Endodermal cell (in vitro differentiated cells): ENCODE measurements at regions not wholly inside any gene's neighbourhood (a gene's known extent, or its start where the extent isn't known, plus 50 kb on each side); places are given as distances from the start of the nearest gene placed in this dataset.
"Not testable (repeated sequence)": the region's sequence is repeated elsewhere in the genome, so short reads cannot be mapped to it uniquely, and the experiment has no call there.

ENCODE experiments used
- DNase-seq: peaks from one replicate; pipeline ENCODE4 v3.0.0-alpha.2; 2017
- H3K27ac ChIP-seq: 2 replicates; pipeline ENCODE4 v1.5.1; 2013; ENCODE audit warnings: mild to moderate bottlenecking, low read depth, low read length, moderate library complexity
- H3K27me3 ChIP-seq: 2 replicates; pipeline ENCODE4 v1.6.1; 2013; ENCODE audit warnings: mild to moderate bottlenecking, low read length, moderate library complexity; ENCODE audit not compliant: insufficient read depth, control insufficient read depth, poor library complexity, severe bottlenecking
- H3K36me3 ChIP-seq: 2 replicates; pipeline ENCODE4 v1.7.0; 2013; ENCODE audit warnings: mild to moderate bottlenecking, low read length, moderate library complexity; ENCODE audit not compliant: control insufficient read depth, insufficient read depth
- H3K4me1 ChIP-seq: one replicate; pipeline ENCODE4 v1.7.0; 2013; ENCODE audit warnings: low read length; ENCODE audit not compliant: control insufficient read depth, insufficient read depth
- H3K4me3 ChIP-seq: 2 replicates; pipeline ENCODE4 v1.5.1; 2013; ENCODE audit warnings: mild to moderate bottlenecking, low read length, moderate library complexity
- H3K9ac ChIP-seq: 2 replicates; pipeline ENCODE4 v1.6.1; 2013; ENCODE audit warnings: mild to moderate bottlenecking, low read length, moderate library complexity; ENCODE audit not compliant: poor library complexity, severe bottlenecking; ENCODE audit errors: extremely low read depth
- H3K9me3 ChIP-seq: 2 replicates; pipeline ENCODE4 v1.6.1; 2013; ENCODE audit warnings: mild to moderate bottlenecking, low read length, moderate library complexity; ENCODE audit not compliant: control insufficient read depth
- H3K27ac Mint-ChIP-seq: 2 replicates; pipeline ENCODE4 v1.8.0; 2020; ENCODE audit warnings: mixed read lengths
- H3K27me3 Mint-ChIP-seq: 2 replicates; pipeline ENCODE4 v1.8.0; 2021; ENCODE audit warnings: mild to moderate bottlenecking, mixed read lengths; ENCODE audit not compliant: insufficient read depth
- H3K36me3 Mint-ChIP-seq: 2 replicates; pipeline ENCODE4 v1.8.0; 2020; ENCODE audit warnings: low read depth, mixed read lengths
- H3K4me1 Mint-ChIP-seq: 2 replicates; pipeline ENCODE4 v1.8.0; 2020; ENCODE audit warnings: mixed read lengths
- H3K4me3 Mint-ChIP-seq: 2 replicates; pipeline ENCODE4 v1.8.0; 2020; ENCODE audit warnings: mild to moderate bottlenecking, moderate library complexity, mixed read lengths
- H3K9me3 Mint-ChIP-seq: 2 replicates; pipeline ENCODE4 v1.8.0; 2020; ENCODE audit warnings: mild to moderate bottlenecking, mixed read lengths
- WGBS, 2 experiments: methylation state at CpG; one replicate each; pipeline versions ENCODE4 v1.1.5 to v1.1.7; 2013; ENCODE audit warnings: missing lambda C conversion rate in 2 of 2, mixed read lengths in 1 of 2; ENCODE audit not compliant: insufficient coverage in 1 of 2, insufficient read length in 1 of 2; 5-methylcytosine and 5-hydroxymethylcytosine counted together
- TF ChIP-seq, protein P1 (sequence below): fragments of 200-600 bp; sonication (generic); conservative IDR thresholded peaks from 2 replicates; pipeline ENCODE4 v1.5.0; 2021; ENCODE audit warnings: antibody characterized with exemption, mild to moderate bottlenecking

DNA sequence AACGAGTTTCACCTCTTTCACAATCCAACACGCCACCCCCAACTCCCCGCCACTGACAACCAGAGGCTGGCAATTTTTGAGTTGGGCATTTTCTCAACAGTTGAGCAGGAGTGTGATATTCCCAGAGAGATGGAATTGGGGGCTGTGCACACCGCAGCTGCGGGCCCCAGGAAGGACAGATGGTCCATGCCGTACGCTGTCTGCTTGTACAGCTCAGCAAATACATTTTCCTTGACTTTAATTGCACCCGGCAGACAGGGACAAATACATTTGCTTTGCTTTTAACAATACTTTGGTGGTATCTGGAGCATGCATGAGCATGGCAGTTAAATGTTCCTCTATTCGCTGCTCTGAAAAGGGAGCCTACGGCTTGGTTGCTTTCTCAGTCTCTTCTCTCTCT, 354.2 kb upstream of the DPP6 start:
- Mint-ChIP-seq H3K9me3 (peaks cover 91% of the 10 kb centered on the region), H3K4me1 (no peaks in the 10 kb centered on the region), H3K27ac (no peak overlapping the region), H3K4me3 (no peak overlapping the region), H3K36me3 (no peaks in the 10 kb centered on the region), H3K27me3 (no peaks in the 10 kb centered on the region)
- Histone ChIP-seq H3K27ac (no peak overlapping the region), H3K36me3 (no peaks in the 10 kb centered on the region), H3K27me3 (no peaks in the 10 kb centered on the region), H3K9ac (no peak overlapping the region), H3K4me1 (no peaks in the 10 kb centered on the region), H3K9me3 (peaks cover 80% of the 10 kb centered on the region), H3K4me3 (no peak overlapping the region)
- TF ChIP-seq, protein P1, sequence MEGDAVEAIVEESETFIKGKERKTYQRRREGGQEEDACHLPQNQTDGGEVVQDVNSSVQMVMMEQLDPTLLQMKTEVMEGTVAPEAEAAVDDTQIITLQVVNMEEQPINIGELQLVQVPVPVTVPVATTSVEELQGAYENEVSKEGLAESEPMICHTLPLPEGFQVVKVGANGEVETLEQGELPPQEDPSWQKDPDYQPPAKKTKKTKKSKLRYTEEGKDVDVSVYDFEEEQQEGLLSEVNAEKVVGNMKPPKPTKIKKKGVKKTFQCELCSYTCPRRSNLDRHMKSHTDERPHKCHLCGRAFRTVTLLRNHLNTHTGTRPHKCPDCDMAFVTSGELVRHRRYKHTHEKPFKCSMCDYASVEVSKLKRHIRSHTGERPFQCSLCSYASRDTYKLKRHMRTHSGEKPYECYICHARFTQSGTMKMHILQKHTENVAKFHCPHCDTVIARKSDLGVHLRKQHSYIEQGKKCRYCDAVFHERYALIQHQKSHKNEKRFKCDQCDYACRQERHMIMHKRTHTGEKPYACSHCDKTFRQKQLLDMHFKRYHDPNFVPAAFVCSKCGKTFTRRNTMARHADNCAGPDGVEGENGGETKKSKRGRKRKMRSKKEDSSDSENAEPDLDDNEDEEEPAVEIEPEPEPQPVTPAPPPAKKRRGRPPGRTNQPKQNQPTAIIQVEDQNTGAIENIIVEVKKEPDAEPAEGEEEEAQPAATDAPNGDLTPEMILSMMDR = no peak
- no peak for DNase-seq
- 84% methylated on average over 7 to 9 of the region's 10 CpGs for WGBS, 2 experiments

DNA sequence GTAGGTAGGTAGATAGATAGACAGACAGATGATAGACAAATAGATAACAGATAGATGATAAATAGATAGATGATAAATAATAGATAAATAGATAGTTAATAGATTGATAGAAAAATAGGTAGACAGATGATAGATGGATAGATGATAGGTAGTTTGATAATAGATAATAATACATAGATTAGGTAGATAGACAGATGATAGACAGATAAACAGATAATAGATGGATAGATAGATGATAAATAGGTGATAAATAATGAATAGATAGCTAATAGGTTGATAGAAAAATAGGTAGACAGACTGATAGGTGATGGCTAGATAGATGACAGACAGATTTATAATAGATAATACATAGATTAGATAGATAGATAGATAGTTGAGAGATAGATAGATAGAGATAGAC, 350.5 kb upstream of the DPP6 start:
- Histone ChIP-seq H3K9ac (no peak overlapping the region), H3K4me3 (no peak overlapping the region), H3K9me3 (peaks cover 76% of the 10 kb centered on the region), H3K4me1 (no peaks in the 10 kb centered on the region), H3K27ac (no peak overlapping the region), H3K27me3 (no peaks in the 10 kb centered on the region), H3K36me3 (no peaks in the 10 kb centered on the region)
- Mint-ChIP-seq H3K4me3 (no peak overlapping the region), H3K27me3 (no peaks in the 10 kb centered on the region), H3K9me3 (peaks cover 81% of the 10 kb centered on the region), H3K27ac (no peak overlapping the region), H3K36me3 (no peaks in the 10 kb centered on the region), H3K4me1 (no peaks in the 10 kb centered on the region)
- DNase-seq = no peak
- TF ChIP-seq, protein P1 = no peak

DNA sequence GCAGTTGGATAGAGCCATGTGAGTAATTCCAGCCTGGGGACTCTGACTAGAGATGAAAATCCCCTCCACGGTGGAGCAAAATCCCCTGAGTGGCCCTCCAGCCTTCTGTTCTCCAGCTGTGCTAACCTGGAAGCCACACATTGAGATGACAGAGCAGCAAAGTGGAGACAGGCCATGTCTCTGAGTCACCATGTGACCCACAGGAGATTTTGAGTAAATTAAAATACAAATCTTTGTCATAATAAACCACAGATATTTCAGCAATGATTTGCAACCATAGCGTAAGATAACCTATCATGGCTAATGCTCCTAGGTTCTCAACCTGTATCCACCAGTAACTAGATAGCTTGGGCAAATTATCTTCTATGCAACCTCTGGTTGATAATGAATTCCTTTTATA, 328.3 kb upstream of the DPP6 start:
- H3K4me3 Mint-ChIP-seq, DNase-seq, H3K4me1 ChIP-seq, H3K36me3 ChIP-seq, H3K9me3 ChIP-seq, H3K27ac Mint-ChIP-seq, H3K27me3 Mint-ChIP-seq, H3K36me3 Mint-ChIP-seq, H3K9ac ChIP-seq, H3K4me3 ChIP-seq, H3K4me1 Mint-ChIP-seq, H3K27ac ChIP-seq, H3K27me3 ChIP-seq: not testable (repeated sequence)
- 59% methylated on average over 1 of the region's 2 CpGs; no CpG with 5 or more reads in 1 of the 2 experiments for WGBS, 2 experiments
- peaks cover 60% of the 10 kb centered on the region for H3K9me3 Mint-ChIP-seq

DNA sequence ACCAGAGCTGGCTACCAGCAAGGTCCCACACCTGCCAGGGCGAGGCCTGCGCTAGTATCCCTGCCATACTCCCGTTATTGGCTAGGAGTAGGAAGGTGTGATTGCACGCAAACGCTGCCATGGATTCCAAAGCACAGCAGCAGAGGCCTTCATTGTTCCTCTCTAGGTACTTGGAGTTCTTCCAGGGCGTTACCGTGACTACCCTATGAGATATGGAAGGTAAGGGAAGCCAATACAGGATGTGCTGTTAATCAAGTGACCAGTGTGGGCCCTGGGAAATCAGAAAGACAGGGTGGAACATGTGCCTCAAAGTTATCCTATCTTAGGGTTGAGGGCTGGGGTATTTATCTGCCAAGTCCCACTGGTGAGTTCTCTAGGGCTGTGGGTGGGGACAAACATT, 320.7 kb upstream of the DPP6 start:
- H3K27ac ChIP-seq, H3K4me1 ChIP-seq, H3K4me1 Mint-ChIP-seq, H3K27me3 Mint-ChIP-seq, H3K36me3 ChIP-seq, H3K9ac ChIP-seq, H3K27me3 ChIP-seq, H3K4me3 Mint-ChIP-seq, H3K4me3 ChIP-seq, DNase-seq, H3K27ac Mint-ChIP-seq, H3K36me3 Mint-ChIP-seq: not testable (repeated sequence)
- peaks cover 22% of the 10 kb centered on the region for H3K9me3 ChIP-seq
- H3K9me3 Mint-ChIP-seq = peaks cover 58% of the 10 kb centered on the region
- 91% methylated on average over 6 of the region's 7 CpGs; no CpG with 5 or more reads in 1 of the 2 experiments for WGBS, 2 experiments

DNA sequence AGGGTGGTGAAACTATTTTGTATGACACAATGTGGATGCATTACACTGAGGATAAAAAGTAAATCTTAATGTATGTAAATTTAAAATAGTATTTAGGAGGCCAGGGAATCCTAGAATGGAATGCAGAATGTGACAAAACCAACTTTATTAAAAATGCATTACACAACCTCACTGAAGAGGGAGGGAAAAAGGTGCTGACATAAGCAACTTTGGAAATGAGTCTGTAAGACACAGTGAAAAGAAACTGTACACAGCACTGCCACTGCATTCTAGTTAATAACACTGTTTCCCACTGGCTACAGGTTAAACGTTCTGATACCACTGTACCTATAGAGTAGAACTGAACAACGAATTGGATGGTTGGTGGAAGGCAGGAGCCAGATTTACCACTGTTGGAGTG, 308.8 kb upstream of the DPP6 start:
- not testable (repeated sequence) for H3K4me1 Mint-ChIP-seq, H3K27ac ChIP-seq, H3K9ac ChIP-seq, H3K9me3 ChIP-seq, H3K27me3 ChIP-seq, H3K4me3 Mint-ChIP-seq, H3K27ac Mint-ChIP-seq, H3K27me3 Mint-ChIP-seq, H3K36me3 ChIP-seq, H3K4me3 ChIP-seq, H3K36me3 Mint-ChIP-seq, DNase-seq, H3K4me1 ChIP-seq
- 43% methylated on average over 2 of the region's 2 CpGs; no CpG with 5 or more reads in 1 of the 2 experiments for WGBS, 2 experiments
- peaks cover 64% of the 10 kb centered on the region for H3K9me3 Mint-ChIP-seq

DNA sequence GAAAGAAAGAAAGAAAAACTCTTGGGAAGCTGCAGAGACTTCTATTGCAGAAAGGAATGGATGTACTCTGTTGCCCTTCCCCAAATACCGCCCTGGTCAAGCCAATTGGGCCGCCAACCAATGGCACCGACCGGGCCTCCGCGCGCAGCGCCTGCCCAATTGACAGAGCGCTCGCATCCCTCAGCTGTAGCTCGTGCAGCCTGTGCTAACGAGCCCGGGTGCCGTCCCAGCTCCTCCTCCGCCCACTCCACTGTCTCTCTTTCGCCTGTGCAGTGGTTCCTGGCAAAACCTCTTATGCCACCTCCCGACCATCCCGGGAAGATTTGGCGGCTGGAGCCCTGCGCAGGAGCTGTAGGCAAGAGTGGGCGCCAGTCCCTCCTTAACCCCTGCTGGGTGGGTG, 304.2 kb upstream of the DPP6 start:
- H3K27ac ChIP-seq, H3K4me3 ChIP-seq, H3K27me3 Mint-ChIP-seq, H3K27ac Mint-ChIP-seq, H3K4me1 Mint-ChIP-seq, H3K4me1 ChIP-seq, H3K27me3 ChIP-seq, H3K9me3 ChIP-seq, H3K9ac ChIP-seq, H3K4me3 Mint-ChIP-seq, H3K36me3 Mint-ChIP-seq, H3K36me3 ChIP-seq: not testable (repeated sequence)
- 68% methylated on average over 16 of the region's 21 CpGs; no CpG with 5 or more reads in 1 of the 2 experiments for WGBS, 2 experiments
- peak; percentile 77 for DNase-seq
- H3K9me3 Mint-ChIP-seq = peaks cover 44% of the 10 kb centered on the region
